Activated T-helper 1 cell treated with anti-CD3 and anti-CD28 coated beads, Interleukin-12 subunit alpha, Interleukin-12 subunit beta, Interleukin-2, Interleukin-4 antibody, amounts not matched to agents 30 ng/mL and 10 ng/mL and 1 ng/mL, durations not matched to agents 14 hours and 24 hours and 36 hours (primary cell): ENCODE measurements at regions not wholly inside any gene's neighbourhood (a gene's known extent, or its start where the extent isn't known, plus 50 kb on each side); places are given as distances from the start of the nearest gene placed in this dataset.

Experiments
- DNase-seq: peaks from one replicate; pipeline ENCODE4 v3.0.0; 2021; ENCODE audit warnings: low spot score
- H3K27ac Mint-ChIP-seq: one replicate; pipeline ENCODE4 v1.8.0; 2021; ENCODE audit warnings: mild to moderate bottlenecking, mixed read lengths
- H3K27me3 Mint-ChIP-seq: one replicate; pipeline ENCODE4 v1.8.0; 2022; ENCODE audit warnings: mild to moderate bottlenecking, moderate library complexity, mixed read lengths; ENCODE audit not compliant: insufficient read depth
- H3K36me3 Mint-ChIP-seq: one replicate; pipeline ENCODE4 v1.8.0; 2021; ENCODE audit warnings: low read depth, mixed read lengths
- H3K4me1 Mint-ChIP-seq: one replicate; pipeline ENCODE4 v1.8.0; 2021; ENCODE audit warnings: low read depth, mixed read lengths
- H3K4me3 Mint-ChIP-seq: one replicate; pipeline ENCODE4 v1.8.0; 2021; ENCODE audit warnings: mild to moderate bottlenecking, moderate library complexity, mixed read lengths
- H3K9me3 Mint-ChIP-seq: one replicate; pipeline ENCODE4 v1.8.0; 2021; ENCODE audit warnings: mixed read lengths
- intact Hi-C: fragments of 100-400 bp; cut with micrococcal nuclease; formaldehyde crosslinking; loops from one replicate; pipeline ENCODE4 v1.15.1; 2024

GRCh38 chr2:138275881-138276280 lies 225.7 kb upstream of the SPOPL start:
- intact Hi-C loops, result no loop called here
- no peaks in the 10 kb centered on the region for H3K4me1 Mint-ChIP-seq
- H3K27ac Mint-ChIP-seq, result no peak overlapping the region
- no peaks in the 10 kb centered on the region for H3K36me3 Mint-ChIP-seq
- no peaks in the 10 kb centered on the region for H3K9me3 Mint-ChIP-seq
- DNase-seq, result no peak
- no peak overlapping the region for H3K4me3 Mint-ChIP-seq
- H3K27me3 Mint-ChIP-seq, result no peaks in the 10 kb centered on the region

- H3K36me3 Mint-ChIP-seq, result no peaks in the 10 kb centered on the region
- no peak overlapping the region for H3K4me3 Mint-ChIP-seq
- no peak for DNase-seq
- no peaks in the 10 kb centered on the region for H3K27me3 Mint-ChIP-seq
- intact Hi-C loops, result no loop called here
- no peaks in the 10 kb centered on the region for H3K4me1 Mint-ChIP-seq
- no peak overlapping the region for H3K27ac Mint-ChIP-seq
- no peaks in the 10 kb centered on the region for H3K9me3 Mint-ChIP-seq
These were observed 225.2 kb upstream of the SPOPL start for GRCh38 chr2:138276339-138276738.

- H3K4me1 Mint-ChIP-seq, result no peaks in the 10 kb centered on the region
- no peaks in the 10 kb centered on the region for H3K36me3 Mint-ChIP-seq
- DNase-seq, result no peak
- intact Hi-C loops, result no loop called here
- no peak overlapping the region for H3K4me3 Mint-ChIP-seq
- H3K27ac Mint-ChIP-seq, result no peak overlapping the region
- no peaks in the 10 kb centered on the region for H3K27me3 Mint-ChIP-seq
- H3K9me3 Mint-ChIP-seq, result no peaks in the 10 kb centered on the region
These were observed 224.5 kb upstream of the SPOPL start for GRCh38 chr2:138277062-138277461.

GRCh38 chr2:138279871-138280270 lies 221.7 kb upstream of the SPOPL start:
- no peaks in the 10 kb centered on the region for H3K9me3 Mint-ChIP-seq
- H3K36me3 Mint-ChIP-seq, result no peaks in the 10 kb centered on the region
- H3K27ac Mint-ChIP-seq, result no peak overlapping the region
- H3K4me3 Mint-ChIP-seq, result no peak overlapping the region
- no peaks in the 10 kb centered on the region for H3K4me1 Mint-ChIP-seq
- H3K27me3 Mint-ChIP-seq, result no peaks in the 10 kb centered on the region
- intact Hi-C loops, result no loop called here
- no peak for DNase-seq

- DNase-seq, result no peak
- Mint-ChIP-seq H3K4me3 (no peak overlapping the region), H3K27ac (no peak overlapping the region), H3K9me3 (peaks cover 4% of the 10 kb centered on the region), H3K4me1 (no peaks in the 10 kb centered on the region), H3K27me3 (no peaks in the 10 kb centered on the region), H3K36me3 (no peaks in the 10 kb centered on the region)
- intact Hi-C loops, result no loop called here
These were observed 220.4 kb upstream of the SPOPL start for GRCh38 chr2:138280999-138281695.

- Mint-ChIP-seq H3K27me3 (no peaks in the 10 kb centered on the region), H3K4me3 (no peak overlapping the region), H3K36me3 (no peaks in the 10 kb centered on the region), H3K9me3 (peaks cover 8% of the 10 kb centered on the region), H3K27ac (no peak overlapping the region), H3K4me1 (no peaks in the 10 kb centered on the region)
- no peak for DNase-seq
- intact Hi-C loops, result no loop called here
These were observed 219.4 kb upstream of the SPOPL start for GRCh38 chr2:138282014-138282672.

- intact Hi-C loops, result no loop called here
- Mint-ChIP-seq H3K4me3 (no peak overlapping the region), H3K27ac (no peak overlapping the region), H3K4me1 (no peaks in the 10 kb centered on the region), H3K36me3 (no peaks in the 10 kb centered on the region), H3K9me3 (peaks cover 17% of the 10 kb centered on the region), H3K27me3 (no peaks in the 10 kb centered on the region)
- no peak for DNase-seq
These were observed 209.8 kb upstream of the SPOPL start for GRCh38 chr2:138291805-138292204.

GRCh38 chr2:138293045-138293444 lies 208.5 kb upstream of the SPOPL start:
- Mint-ChIP-seq H3K36me3 (no peaks in the 10 kb centered on the region), H3K27ac (no peak overlapping the region), H3K27me3 (no peaks in the 10 kb centered on the region), H3K4me3 (no peak overlapping the region), H3K9me3 (peaks cover 10% of the 10 kb centered on the region), H3K4me1 (no peaks in the 10 kb centered on the region)
- intact Hi-C loops, result no loop called here
- no peak for DNase-seq

GRCh38 chr2:138293549-138293948 lies 208.0 kb upstream of the SPOPL start:
- peaks cover 9% of the 10 kb centered on the region for H3K9me3 Mint-ChIP-seq
- DNase-seq, result no peak
- intact Hi-C loops, result no loop called here
- H3K27ac Mint-ChIP-seq, result no peak overlapping the region
- H3K36me3 Mint-ChIP-seq, result no peaks in the 10 kb centered on the region
- H3K4me1 Mint-ChIP-seq, result no peaks in the 10 kb centered on the region
- no peak overlapping the region for H3K4me3 Mint-ChIP-seq
- H3K27me3 Mint-ChIP-seq, result no peaks in the 10 kb centered on the region

- H3K9me3 Mint-ChIP-seq, result peaks cover 9% of the 10 kb centered on the region
- H3K4me1 Mint-ChIP-seq, result no peaks in the 10 kb centered on the region
- H3K27me3 Mint-ChIP-seq, result no peaks in the 10 kb centered on the region
- intact Hi-C loops, result no loop called here
- H3K4me3 Mint-ChIP-seq, result no peak overlapping the region
- H3K27ac Mint-ChIP-seq, result no peak overlapping the region
- H3K36me3 Mint-ChIP-seq, result no peaks in the 10 kb centered on the region
- no peak for DNase-seq
These were observed 207.1 kb upstream of the SPOPL start for GRCh38 chr2:138294451-138294850.

- intact Hi-C loops, result no loop called here
These were observed 205.2 kb upstream of the SPOPL start for GRCh38 chr2:138296365-138296764.

GRCh38 chr2:138298120-138298814 lies 203.3 kb upstream of the SPOPL start:
- H3K36me3 Mint-ChIP-seq, result no peaks in the 10 kb centered on the region
- H3K9me3 Mint-ChIP-seq, result no peaks in the 10 kb centered on the region
- no peak for DNase-seq
- no peak overlapping the region for H3K4me3 Mint-ChIP-seq
- no peaks in the 10 kb centered on the region for H3K4me1 Mint-ChIP-seq
- intact Hi-C loops, result no loop called here
- H3K27ac Mint-ChIP-seq, result no peak overlapping the region
- no peaks in the 10 kb centered on the region for H3K27me3 Mint-ChIP-seq

More at GRCh38 chr2:138296365-138296764, 205.2 kb upstream of the SPOPL start:
- Mint-ChIP-seq H3K27ac (no peak overlapping the region), H3K27me3 (no peaks in the 10 kb centered on the region), H3K4me3 (no peak overlapping the region), H3K36me3 (no peaks in the 10 kb centered on the region), H3K4me1 (no peaks in the 10 kb centered on the region), H3K9me3 (peaks cover 4% of the 10 kb centered on the region)
- no peak for DNase-seq

- H3K9me3 Mint-ChIP-seq, result no peaks in the 10 kb centered on the region
- DNase-seq, result no peak
- intact Hi-C loops, result no loop called here
These were observed 202.7 kb upstream of the SPOPL start for GRCh38 chr2:138298900-138299299.

More at GRCh38 chr2:138298900-138299299, 202.7 kb upstream of the SPOPL start:
- Mint-ChIP-seq H3K27ac (no peak overlapping the region), H3K4me1 (no peaks in the 10 kb centered on the region), H3K27me3 (no peaks in the 10 kb centered on the region), H3K36me3 (no peaks in the 10 kb centered on the region), H3K4me3 (no peak overlapping the region)
